Mucosa of stomach (tissue), 1 donor: ENCODE measurements at regions not wholly inside any gene's neighbourhood (a gene's known extent, or its start where the extent isn't known, plus 50 kb on each side); places are given as distances from the start of the nearest gene placed in this dataset.

Experiments used
- H3K27me3 ChIP-seq: one replicate; pipeline ENCODE4 v1.7.0; 2013; ENCODE audit warnings: mild to moderate bottlenecking, low read length; ENCODE audit not compliant: control insufficient read depth, insufficient read depth
- H3K36me3 ChIP-seq: one replicate; pipeline ENCODE4 v1.7.0; 2013; ENCODE audit warnings: low read length; ENCODE audit not compliant: control insufficient read depth, insufficient read depth
- H3K4me1 ChIP-seq: one replicate; pipeline ENCODE4 v1.7.0; 2013; ENCODE audit warnings: mild to moderate bottlenecking, low read length; ENCODE audit not compliant: control insufficient read depth, insufficient read depth
- H3K4me3 ChIP-seq: one replicate; pipeline ENCODE4 v1.7.0; 2013; ENCODE audit warnings: low read length
- H3K9ac ChIP-seq: one replicate; pipeline ENCODE4 v1.7.0; 2013; ENCODE audit warnings: mild to moderate bottlenecking, low read length, moderate library complexity
- H3K9me3 ChIP-seq: one replicate; pipeline ENCODE4 v1.7.0; 2013; ENCODE audit warnings: mild to moderate bottlenecking, low read length, moderate library complexity; ENCODE audit not compliant: control insufficient read depth
- donor health status: Pancreatic carcinoma.

DNA sequence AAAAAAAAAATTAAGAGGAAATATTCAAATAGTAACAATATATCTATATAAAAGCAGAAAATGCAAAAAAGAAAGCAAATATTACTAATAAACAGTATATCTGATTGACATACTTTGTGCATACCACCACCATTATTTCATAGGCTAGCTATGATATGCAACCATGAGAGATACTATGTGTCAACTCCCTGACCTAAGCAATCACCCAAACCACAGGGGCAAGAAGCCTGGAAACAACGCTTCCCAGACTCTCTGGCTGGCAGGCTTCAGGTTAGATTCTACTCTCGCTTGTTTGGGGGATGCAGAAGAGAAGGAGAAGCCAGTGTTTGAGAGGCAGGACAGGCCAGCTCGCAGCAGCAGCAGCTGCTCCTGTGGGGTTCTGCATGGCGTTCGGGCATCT is 169.3 kb upstream of the TPM1 start:
- Histone ChIP-seq H3K4me3 (no peak overlapping the region), H3K4me1 (no peaks in the 10 kb centered on the region), H3K9me3 (no peaks in the 10 kb centered on the region), H3K27me3 (no peaks in the 10 kb centered on the region), H3K9ac (no peak overlapping the region), H3K36me3 (no peaks in the 10 kb centered on the region)

DNA sequence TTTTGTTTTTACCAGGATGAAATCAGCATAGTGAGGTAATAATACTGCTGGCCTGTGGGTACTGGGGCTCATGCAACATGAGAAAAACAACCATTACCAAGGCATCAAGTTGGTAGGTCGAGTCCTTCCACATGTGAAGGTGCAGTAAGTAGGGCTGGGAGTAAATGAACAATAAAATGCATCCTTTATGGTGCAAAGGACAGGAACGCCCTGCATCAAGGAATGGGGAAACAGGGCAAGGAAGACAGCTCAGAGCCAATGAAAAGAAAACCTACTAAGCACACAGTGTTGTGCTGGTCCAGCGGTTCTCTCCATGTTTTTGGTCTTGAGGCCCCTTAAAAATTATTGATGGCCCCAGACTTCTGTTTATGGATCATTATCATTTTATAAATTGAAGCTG is 168.5 kb upstream of the TPM1 start:
- Histone ChIP-seq H3K9me3 (no peaks in the 10 kb centered on the region), H3K4me3 (no peak overlapping the region), H3K4me1 (no peaks in the 10 kb centered on the region), H3K9ac (no peak overlapping the region), H3K27me3 (no peaks in the 10 kb centered on the region), H3K36me3 (no peaks in the 10 kb centered on the region)

DNA sequence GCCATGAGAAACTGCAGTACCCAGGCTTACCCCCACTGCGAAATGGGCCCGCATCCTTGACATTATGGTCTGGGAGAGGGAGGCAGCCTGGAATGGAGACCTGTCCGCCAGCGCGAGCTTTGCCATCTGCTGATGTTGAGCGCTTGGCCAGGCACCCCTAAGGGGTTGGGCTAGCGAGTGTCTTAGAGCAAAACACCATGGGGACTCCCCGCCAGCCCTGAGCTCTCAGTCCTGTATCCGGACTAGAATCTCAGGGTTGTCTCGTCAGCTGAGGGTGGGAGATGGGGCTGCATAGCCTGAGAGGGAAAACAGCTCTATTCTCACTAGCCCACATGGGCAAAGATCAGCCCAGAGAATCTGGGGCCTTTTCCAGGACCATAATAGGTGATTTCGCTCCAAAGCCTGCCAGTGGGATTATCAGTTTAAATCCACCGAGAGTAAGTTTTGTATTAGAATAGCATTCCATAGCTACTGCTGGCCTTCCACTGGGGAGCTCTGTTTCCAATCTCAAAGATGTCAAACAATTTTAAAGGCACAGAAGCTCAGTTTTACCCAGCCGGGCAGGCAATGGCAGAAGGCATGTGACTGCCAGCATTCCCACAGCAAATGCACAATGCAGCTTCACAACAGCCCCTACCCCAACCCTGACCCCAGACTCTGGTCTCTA is 167.5 kb upstream of the TPM1 start:
- no peaks in the 10 kb centered on the region for H3K27me3 ChIP-seq
- H3K9me3 ChIP-seq: no peaks in the 10 kb centered on the region
- H3K4me1 ChIP-seq: no peaks in the 10 kb centered on the region
- H3K9ac ChIP-seq: no peak overlapping the region
- no peak overlapping the region for H3K4me3 ChIP-seq
- no peaks in the 10 kb centered on the region for H3K36me3 ChIP-seq

DNA sequence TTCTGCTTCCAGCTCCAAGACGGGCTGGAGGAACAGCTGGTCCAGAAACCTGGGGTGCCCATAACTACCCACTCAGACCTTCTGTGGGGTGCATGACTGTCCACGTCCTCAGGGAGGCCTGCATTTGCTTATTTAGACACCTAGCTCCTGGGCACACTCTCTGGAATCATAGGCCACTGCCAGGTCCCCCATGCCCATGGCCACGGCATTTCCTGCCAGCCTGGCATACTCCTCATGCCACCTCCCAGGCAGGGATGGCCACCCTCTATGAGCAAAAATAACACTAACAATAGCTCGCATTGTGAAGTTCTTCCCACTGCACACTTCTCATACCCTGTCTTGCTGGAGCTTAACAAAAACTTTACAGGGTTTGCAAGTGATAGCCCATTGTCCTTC is 166.9 kb upstream of the TPM1 start:
- H3K36me3 ChIP-seq: no peaks in the 10 kb centered on the region
- H3K9ac ChIP-seq: no peak overlapping the region
- no peaks in the 10 kb centered on the region for H3K4me1 ChIP-seq
- no peaks in the 10 kb centered on the region for H3K9me3 ChIP-seq
- no peak overlapping the region for H3K4me3 ChIP-seq
- no peaks in the 10 kb centered on the region for H3K27me3 ChIP-seq

GRCh38 chr15:62877276-62877857 is 165.2 kb upstream of the TPM1 start:
- H3K4me3 ChIP-seq: no peak overlapping the region
- no peaks in the 10 kb centered on the region for H3K9me3 ChIP-seq
- H3K36me3 ChIP-seq: no peaks in the 10 kb centered on the region
- H3K4me1 ChIP-seq: no peaks in the 10 kb centered on the region
- no peaks in the 10 kb centered on the region for H3K27me3 ChIP-seq
- no peak overlapping the region for H3K9ac ChIP-seq

DNA sequence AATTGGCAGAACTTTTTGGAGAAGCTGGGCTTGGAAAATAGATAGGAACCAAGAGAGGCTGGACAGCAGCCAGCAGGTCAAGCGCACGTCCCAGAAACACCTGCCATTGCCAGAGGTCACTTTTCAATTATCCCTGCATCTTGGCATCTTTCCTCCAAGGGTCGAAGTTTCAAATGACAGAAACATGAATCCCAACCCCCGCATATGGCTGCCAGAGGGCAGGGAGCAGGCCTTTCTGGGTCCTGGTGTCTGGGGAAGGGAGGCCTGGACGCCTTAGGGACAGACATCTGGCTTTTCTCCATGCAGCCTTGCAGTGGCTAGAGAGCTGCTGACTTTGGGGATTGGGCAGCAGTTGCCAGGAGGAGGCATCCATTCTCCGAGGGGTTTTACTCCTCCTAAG is 164.5 kb upstream of the TPM1 start:
- no peak overlapping the region for H3K4me3 ChIP-seq
- H3K4me1 ChIP-seq: no peaks in the 10 kb centered on the region

DNA sequence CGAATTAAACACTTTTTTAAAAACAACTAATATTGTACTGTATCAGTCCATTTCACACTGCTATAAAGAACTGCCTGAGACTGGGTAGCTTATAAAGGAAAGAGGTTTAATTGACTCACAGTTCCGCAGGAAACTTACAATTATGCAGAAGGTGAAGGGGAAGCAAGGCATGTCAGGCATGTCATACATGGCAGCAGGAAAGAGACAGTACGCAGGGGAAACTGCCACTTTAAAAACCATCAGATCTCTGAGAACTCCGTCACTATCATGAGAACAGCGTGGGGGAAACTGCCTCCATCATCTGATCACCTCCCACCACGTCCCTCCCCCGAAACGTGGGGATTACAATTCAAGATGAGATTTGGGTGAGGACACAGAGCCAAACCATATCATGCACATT is 162.8 kb upstream of the TPM1 start:
- Histone ChIP-seq H3K4me1 (no peaks in the 10 kb centered on the region), H3K36me3 (no peaks in the 10 kb centered on the region), H3K27me3 (no peaks in the 10 kb centered on the region), H3K9ac (no peak overlapping the region), H3K9me3 (no peaks in the 10 kb centered on the region), H3K4me3 (no peak overlapping the region)

More for the DNA sequence above, 164.5 kb upstream of the TPM1 start:
- no peak overlapping the region for H3K9ac ChIP-seq
- no peaks in the 10 kb centered on the region for H3K36me3 ChIP-seq
- no peaks in the 10 kb centered on the region for H3K27me3 ChIP-seq
- H3K9me3 ChIP-seq: no peaks in the 10 kb centered on the region

DNA sequence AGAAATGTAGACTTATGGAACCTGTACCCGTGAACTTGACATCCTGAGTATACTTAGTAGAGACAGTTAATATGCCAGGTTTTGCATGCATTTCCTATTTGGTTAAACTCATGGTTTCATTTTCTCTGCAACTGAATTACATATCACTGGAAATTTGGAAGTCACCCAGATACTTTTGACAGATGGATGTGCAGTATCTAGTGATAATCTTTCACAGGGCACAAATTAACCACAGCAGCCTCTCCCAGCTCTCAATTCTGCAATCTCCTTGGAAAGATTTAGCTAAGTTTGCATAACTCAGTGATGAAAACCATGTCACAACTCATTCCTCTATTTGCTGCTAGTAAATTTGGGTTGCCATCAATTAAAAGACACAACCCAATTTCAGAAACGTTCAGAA is 162.3 kb upstream of the TPM1 start:
- H3K27me3 ChIP-seq: no peaks in the 10 kb centered on the region
- no peaks in the 10 kb centered on the region for H3K36me3 ChIP-seq
- H3K9ac ChIP-seq: no peak overlapping the region
- no peaks in the 10 kb centered on the region for H3K9me3 ChIP-seq
- H3K4me1 ChIP-seq: no peaks in the 10 kb centered on the region
- no peak overlapping the region for H3K4me3 ChIP-seq

DNA sequence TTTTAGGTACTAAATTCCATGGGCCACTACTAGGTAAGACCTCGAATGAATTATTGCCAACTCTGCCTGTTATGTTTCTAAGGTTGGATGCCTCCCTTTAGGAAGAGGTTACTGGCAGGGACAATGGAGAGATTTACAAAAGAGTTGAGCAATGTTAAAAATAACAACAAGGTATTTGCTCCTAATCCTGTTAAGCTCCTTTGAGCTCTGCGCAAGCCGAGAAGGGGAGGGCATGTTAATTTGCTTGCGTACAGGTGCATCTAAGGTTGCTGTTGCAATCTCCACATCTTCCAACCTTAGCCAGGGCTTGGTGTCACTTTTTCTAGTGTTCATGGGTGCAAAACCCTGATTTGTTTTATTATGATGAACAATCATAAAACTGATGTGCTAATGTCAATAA is 161.5 kb upstream of the TPM1 start:
- Histone ChIP-seq H3K36me3 (no peaks in the 10 kb centered on the region), H3K4me3 (no peak overlapping the region)

GRCh38 chr15:62883938-62884479 is 158.5 kb upstream of the TPM1 start:
- no peaks in the 10 kb centered on the region for H3K36me3 ChIP-seq
- no peak overlapping the region for H3K4me3 ChIP-seq
- H3K9me3 ChIP-seq: no peaks in the 10 kb centered on the region
- no peaks in the 10 kb centered on the region for H3K27me3 ChIP-seq
- no peak overlapping the region for H3K9ac ChIP-seq
- peaks cover 11% of the 10 kb centered on the region for H3K4me1 ChIP-seq

More for the DNA sequence above, 161.5 kb upstream of the TPM1 start:
- no peaks in the 10 kb centered on the region for H3K4me1 ChIP-seq
- H3K9ac ChIP-seq: no peak overlapping the region
- no peaks in the 10 kb centered on the region for H3K9me3 ChIP-seq
- no peaks in the 10 kb centered on the region for H3K27me3 ChIP-seq

DNA sequence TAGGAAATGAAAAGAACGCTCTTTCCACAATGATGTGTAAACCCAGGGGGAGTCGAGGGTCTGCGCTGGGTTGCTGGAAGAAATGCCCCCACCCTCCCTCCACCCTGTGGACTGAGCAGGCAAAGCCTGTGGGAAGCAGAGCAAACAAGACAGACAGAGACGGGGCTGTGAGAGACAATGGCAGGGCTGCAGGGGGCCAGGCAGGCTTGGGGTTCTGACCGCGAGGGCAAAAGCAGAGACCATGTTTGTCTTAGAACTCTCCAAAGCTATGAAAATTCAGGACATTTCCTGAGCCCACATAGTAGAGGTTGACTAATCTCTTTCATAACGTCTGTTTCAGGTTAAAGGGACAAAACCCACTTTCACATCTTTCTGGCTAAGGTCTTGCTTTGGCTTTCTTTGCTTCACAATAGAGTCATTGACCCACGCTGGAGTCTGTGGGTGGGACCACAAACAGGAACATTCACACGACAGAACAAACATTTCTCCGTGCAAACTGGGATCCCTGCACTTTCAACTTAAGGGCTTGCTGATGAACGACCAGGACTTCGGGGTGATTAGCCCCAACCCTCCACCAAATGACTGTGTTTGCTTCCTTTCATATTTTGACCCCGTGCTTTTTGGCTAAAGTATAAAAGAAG is 156.0 kb upstream of the TPM1 start:
- Histone ChIP-seq H3K4me3 (no peak overlapping the region), H3K27me3 (no peaks in the 10 kb centered on the region), H3K9me3 (no peaks in the 10 kb centered on the region), H3K4me1 (peaks cover 14% of the 10 kb centered on the region), H3K36me3 (no peaks in the 10 kb centered on the region), H3K9ac (no peak overlapping the region)

GRCh38 chr15:62887113-62887570 is 155.4 kb upstream of the TPM1 start:
- H3K36me3 ChIP-seq: no peaks in the 10 kb centered on the region
- H3K27me3 ChIP-seq: no peaks in the 10 kb centered on the region
- no peaks in the 10 kb centered on the region for H3K9me3 ChIP-seq
- H3K4me1 ChIP-seq: peaks cover 14% of the 10 kb centered on the region
- H3K9ac ChIP-seq: no peak overlapping the region
- H3K4me3 ChIP-seq: no peak overlapping the region
